Trophoblast cell (in vitro differentiated cells and primary cell): ENCODE measurements at regions not wholly inside any gene's neighbourhood (a gene's known extent, or its start where the extent isn't known, plus 50 kb on each side); places are given as distances from the start of the nearest gene placed in this dataset.

Experiments
- DNase-seq, 2 donors: peaks; one replicate each; pipeline ENCODE4 v3.0.0-alpha.2; 2016
- H2AFZ ChIP-seq: 2 replicates; pipeline ENCODE4 v1.6.1; 2013; ENCODE audit warnings: low read length, moderate library complexity, mild to moderate bottlenecking; ENCODE audit not compliant: insufficient read depth, poor library complexity
- H2AK5ac ChIP-seq: 2 replicates; pipeline ENCODE4 v1.6.1; 2013; ENCODE audit warnings: mild to moderate bottlenecking, low read length
- H2BK120ac ChIP-seq: 2 replicates; pipeline ENCODE4 v1.6.1; 2013; ENCODE audit warnings: low read length, mild to moderate bottlenecking, moderate library complexity; ENCODE audit not compliant: insufficient read depth, poor library complexity
- H2BK12ac ChIP-seq: 2 replicates; pipeline ENCODE4 v1.6.1; 2013; ENCODE audit warnings: mild to moderate bottlenecking, low read length, moderate library complexity
- H2BK5ac ChIP-seq: 2 replicates; pipeline ENCODE4 v1.6.1; 2013; ENCODE audit warnings: low read length, low read depth, moderate library complexity, mild to moderate bottlenecking; ENCODE audit not compliant: poor library complexity
- H3K14ac ChIP-seq: 2 replicates; pipeline ENCODE4 v1.6.1; 2013; ENCODE audit warnings: mild to moderate bottlenecking, low read length
- H3K18ac ChIP-seq: 2 replicates; pipeline ENCODE4 v1.6.1; 2013; ENCODE audit warnings: mild to moderate bottlenecking, low read length
- H3K23ac ChIP-seq: 2 replicates; pipeline ENCODE4 v1.6.1; 2013; ENCODE audit warnings: low read length
- H3K27ac ChIP-seq: 2 replicates; pipeline ENCODE4 v1.5.1; 2013; ENCODE audit warnings: low read depth, mild to moderate bottlenecking, inconsistent platforms, low read length, moderate library complexity
- H3K27me3 ChIP-seq: 2 replicates; pipeline ENCODE4 v1.6.1; 2013; ENCODE audit warnings: inconsistent platforms, mild to moderate bottlenecking, low read length, moderate library complexity; ENCODE audit not compliant: insufficient read depth
- H3K36me3 ChIP-seq, 2 experiments: 1 replicate in 1 of 2; 2 replicates in 1 of 2; pipeline ENCODE4 v1.6.1; 2013; ENCODE audit warnings: low read length in 2 of 2, mild to moderate bottlenecking in 2 of 2, moderate library complexity in 1 of 2; ENCODE audit not compliant: insufficient read depth in 2 of 2, control insufficient read depth in 1 of 2
- H3K4ac ChIP-seq: 2 replicates; pipeline ENCODE4 v1.6.1; 2013; ENCODE audit warnings: low read depth, mild to moderate bottlenecking, low read length, moderate library complexity
- H3K4me1 ChIP-seq, 2 experiments: 1 replicate in 1 of 2; 2 replicates in 1 of 2; pipeline ENCODE4 v1.6.1; 2013; ENCODE audit warnings: low read length in 2 of 2, mild to moderate bottlenecking in 2 of 2, moderate library complexity in 1 of 2; ENCODE audit not compliant: insufficient read depth in 2 of 2, control insufficient read depth in 1 of 2
- H3K4me2 ChIP-seq: 2 replicates; pipeline ENCODE4 v1.6.1; 2013; ENCODE audit warnings: inconsistent platforms, mild to moderate bottlenecking, low read length, moderate library complexity
- H3K4me3 ChIP-seq: 2 replicates; pipeline ENCODE4 v1.5.1; 2013; ENCODE audit warnings: mild to moderate bottlenecking, low read depth, low read length, inconsistent platforms
- H3K79me1 ChIP-seq: one replicate; pipeline ENCODE4 v1.6.1; 2013; ENCODE audit warnings: low read length
- H3K79me2 ChIP-seq: 2 replicates; pipeline ENCODE4 v1.6.1; 2013; ENCODE audit warnings: low read length, mild to moderate bottlenecking; ENCODE audit not compliant: control insufficient read depth, insufficient read depth, poor library complexity
- H3K9ac ChIP-seq: 2 replicates; pipeline ENCODE4 v1.6.1; 2013; ENCODE audit warnings: mild to moderate bottlenecking, low read length
- H3K9me3 ChIP-seq: 2 replicates; pipeline ENCODE4 v1.6.1; 2013; ENCODE audit warnings: low read depth, mild to moderate bottlenecking, control low read depth, inconsistent platforms, low read length; ENCODE audit not compliant: insufficient read depth
- H4K12ac ChIP-seq: 2 replicates; pipeline ENCODE4 v1.6.1; 2013; ENCODE audit warnings: low read depth, mild to moderate bottlenecking, low read length, moderate library complexity
- H4K8ac ChIP-seq: 2 replicates; pipeline ENCODE4 v1.6.1; 2013; ENCODE audit warnings: low read depth, mild to moderate bottlenecking, low read length, moderate library complexity
- H4K91ac ChIP-seq: one replicate; pipeline ENCODE4 v1.6.1; 2013; ENCODE audit warnings: low read depth, mild to moderate bottlenecking, low read length, moderate library complexity
- WGBS: extraction: QIAGEN DNeasy Blood & Tissue Kit; methylation state at CpG from one replicate; pipeline ENCODE4 v1.1.7; 2013; ENCODE audit warnings: missing lambda C conversion rate; ENCODE audit not compliant: insufficient read length, insufficient coverage; ENCODE audit errors: extremely low coverage; 5-methylcytosine and 5-hydroxymethylcytosine counted together

DNA sequence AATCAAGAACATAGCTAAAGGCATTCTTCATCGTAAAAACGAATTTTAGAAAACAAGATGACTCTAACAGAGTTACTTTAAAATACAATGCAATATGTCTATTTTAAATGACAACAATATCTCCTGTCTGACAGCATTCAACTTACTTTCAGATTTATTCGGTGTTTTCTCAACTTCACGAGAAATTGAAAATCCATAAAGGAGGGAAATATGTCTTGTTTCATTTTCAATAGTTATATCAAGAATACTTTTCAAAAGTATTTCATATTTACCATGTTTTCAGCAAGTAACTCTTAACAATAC lies 254.8 kb downstream of the DAD1 start:
- Histone ChIP-seq H3K27me3 (no peaks in the 10 kb centered on the region), H3K4me3 (no peak overlapping the region), H3K4ac (no peak overlapping the region), H4K8ac (no peak overlapping the region), H3K27ac (no peak overlapping the region), H4K91ac (no peak overlapping the region), H2AFZ (no peak overlapping the region), H2AK5ac (no peak overlapping the region), H3K14ac (no peak overlapping the region), H3K18ac (no peak overlapping the region), H3K23ac (no peak overlapping the region), H3K79me1 (no peaks in the 10 kb centered on the region), H2BK12ac (no peak overlapping the region), H3K36me3 (no peaks in the 10 kb centered on the region), H2BK5ac (no peak overlapping the region), H3K9ac (no peak overlapping the region), H3K4me1 (peaks cover 5 to 8% of the 10 kb centered on the region in 2 experiments), H3K9me3 (peaks cover 4% of the 10 kb centered on the region), H2BK120ac (no peak overlapping the region), H3K79me2 (no peaks in the 10 kb centered on the region), H3K4me2 (no peak overlapping the region), H4K12ac (no peak overlapping the region)
- WGBS, result no CpG with 5 or more reads among the region's 4 CpGs
- DNase-seq, result no peak

DNA sequence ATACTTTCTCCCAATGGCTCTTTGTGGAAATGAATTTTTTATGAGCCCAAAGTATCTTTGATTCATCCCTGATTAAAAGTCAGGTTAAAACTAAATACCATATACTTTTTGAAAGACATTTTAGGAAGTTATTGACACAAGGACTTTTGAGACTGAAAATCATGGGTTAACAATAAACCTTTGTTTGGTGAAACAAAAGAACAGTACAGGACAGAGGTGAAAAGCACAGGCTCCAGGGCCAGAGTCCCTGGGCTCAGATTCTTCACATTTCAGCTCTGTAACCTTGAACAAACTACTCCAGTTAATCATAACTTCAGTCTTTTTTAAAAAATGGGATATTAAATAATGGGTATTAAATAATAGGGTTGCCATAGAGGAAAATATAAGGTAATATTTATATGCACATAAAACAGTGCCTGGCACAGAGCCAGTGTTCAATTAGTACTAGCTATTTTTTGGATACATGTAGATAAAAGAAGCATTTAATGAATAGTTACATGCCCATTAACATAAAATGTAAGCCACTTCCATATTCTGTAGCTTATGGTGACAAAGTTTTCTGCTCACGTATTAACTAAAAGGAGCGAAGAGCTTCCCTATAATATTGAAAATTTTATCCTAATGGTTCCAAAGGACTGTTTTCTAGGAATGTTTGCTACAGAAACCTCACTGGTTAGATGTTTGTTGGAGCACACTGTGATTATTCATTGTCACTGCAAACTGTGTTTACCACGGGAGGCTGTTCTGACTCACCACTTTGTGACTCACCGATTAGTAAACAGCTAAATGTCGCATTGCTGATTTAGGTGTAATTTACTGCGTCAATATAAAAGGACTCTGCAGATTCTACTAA lies 255.4 kb downstream of the DAD1 start:
- H4K91ac ChIP-seq, result no peak overlapping the region
- H3K14ac ChIP-seq, result no peak overlapping the region
- H3K4me3 ChIP-seq, result no peak overlapping the region
- no peak overlapping the region for H3K4ac ChIP-seq
- H3K79me1 ChIP-seq, result no peaks in the 10 kb centered on the region
- H3K27me3 ChIP-seq, result no peaks in the 10 kb centered on the region
- no peak overlapping the region for H4K12ac ChIP-seq
- H3K18ac ChIP-seq, result no peak overlapping the region
- H3K23ac ChIP-seq, result no peak overlapping the region
- H2BK5ac ChIP-seq, result no peak overlapping the region
- H3K9ac ChIP-seq, result no peak overlapping the region
- no peak overlapping the region for H4K8ac ChIP-seq
- H3K4me1 ChIP-seq, result peaks cover 5 to 8% of the 10 kb centered on the region in 2 experiments
- H2AK5ac ChIP-seq, result no peak overlapping the region
- no CpG with 5 or more reads among the region's 6 CpGs for WGBS
- peak; percentile 35 to 67 for DNase-seq
- H2BK12ac ChIP-seq, result no peak overlapping the region
- peak overlapping the region; percentile 29 for H3K27ac ChIP-seq
- peaks cover 4% of the 10 kb centered on the region for H3K9me3 ChIP-seq
- no peak overlapping the region for H2BK120ac ChIP-seq
- no peaks in the 10 kb centered on the region for H3K36me3 ChIP-seq
- no peak overlapping the region for H2AFZ ChIP-seq
- H3K4me2 ChIP-seq, result no peak overlapping the region
- H3K79me2 ChIP-seq, result no peaks in the 10 kb centered on the region

- Histone ChIP-seq H3K4me2 (no peak overlapping the region), H3K9ac (no peak overlapping the region), H2BK120ac (no peak overlapping the region), H2AFZ (no peak overlapping the region), H3K14ac (no peak overlapping the region), H3K9me3 (peaks cover 6% of the 10 kb centered on the region), H3K27me3 (no peaks in the 10 kb centered on the region), H4K91ac (no peak overlapping the region), H3K18ac (no peak overlapping the region), H3K36me3 (no peaks in the 10 kb centered on the region), H3K4me3 (no peak overlapping the region), H3K23ac (no peak overlapping the region), H2BK12ac (no peak overlapping the region), H3K27ac (peak overlapping the region; percentile 29), H2AK5ac (no peak overlapping the region), H2BK5ac (no peak overlapping the region), H3K4ac (no peak overlapping the region), H3K79me2 (no peaks in the 10 kb centered on the region), H4K12ac (no peak overlapping the region), H3K4me1 (peaks cover 5 to 8% of the 10 kb centered on the region in 2 experiments), H3K79me1 (no peaks in the 10 kb centered on the region), H4K8ac (no peak overlapping the region)
- no peak for DNase-seq
- WGBS, result no CpG with 5 or more reads among the region's 2 CpGs
Observed at GRCh38 chr14:22332686-22333421, 256.2 kb downstream of the DAD1 start.

DNA sequence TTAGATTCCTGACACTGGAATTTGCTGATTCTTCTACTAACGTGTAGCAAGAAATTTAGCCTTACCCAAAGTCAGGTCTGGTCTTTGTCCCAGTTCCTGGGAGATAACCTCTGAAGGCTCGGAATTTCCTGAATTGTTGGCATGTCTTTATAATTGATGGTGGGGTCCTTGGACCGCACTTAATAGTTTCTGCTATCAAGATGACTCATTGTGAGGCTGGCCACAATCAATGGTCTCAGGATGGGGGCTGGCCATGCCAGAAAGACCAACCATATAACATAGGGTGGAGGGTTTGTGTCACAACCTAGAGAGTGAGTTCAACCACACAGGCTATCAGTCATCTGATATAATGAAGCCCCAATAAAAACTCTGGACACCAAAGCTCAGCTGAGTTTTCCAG lies 259.7 kb downstream of the DAD1 start:
- H3K14ac ChIP-seq, result no peak overlapping the region
- no peak overlapping the region for H2AK5ac ChIP-seq
- H3K9ac ChIP-seq, result no peak overlapping the region
- no peak overlapping the region for H4K8ac ChIP-seq
- peaks cover 2 to 3% of the 10 kb centered on the region in 2 experiments for H3K4me1 ChIP-seq
- no peak overlapping the region for H3K18ac ChIP-seq
- H3K79me1 ChIP-seq, result no peaks in the 10 kb centered on the region
- no peaks in the 10 kb centered on the region for H3K79me2 ChIP-seq
- no peak overlapping the region for H3K4me2 ChIP-seq
- H3K36me3 ChIP-seq, result no peaks in the 10 kb centered on the region
- H3K4ac ChIP-seq, result no peak overlapping the region
- no peaks in the 10 kb centered on the region for H3K27me3 ChIP-seq
- peaks cover 7% of the 10 kb centered on the region for H3K9me3 ChIP-seq
- no peak overlapping the region for H4K91ac ChIP-seq
- H2BK120ac ChIP-seq, result no peak overlapping the region
- no peak overlapping the region for H3K4me3 ChIP-seq
- WGBS, result no CpG with 5 or more reads among the region's 3 CpGs
- no peak overlapping the region for H3K23ac ChIP-seq
- H2BK12ac ChIP-seq, result no peak overlapping the region
- no peak for DNase-seq
- no peak overlapping the region for H2BK5ac ChIP-seq
- no peak overlapping the region for H4K12ac ChIP-seq
- H3K27ac ChIP-seq, result no peak overlapping the region
- H2AFZ ChIP-seq, result no peak overlapping the region
